ENCODE measurements at regions not wholly inside any gene's neighbourhood (a gene's known extent, or its start where the extent isn't known, plus 50 kb on each side); places are given as distances from the start of the nearest gene placed in this dataset.

DNA sequence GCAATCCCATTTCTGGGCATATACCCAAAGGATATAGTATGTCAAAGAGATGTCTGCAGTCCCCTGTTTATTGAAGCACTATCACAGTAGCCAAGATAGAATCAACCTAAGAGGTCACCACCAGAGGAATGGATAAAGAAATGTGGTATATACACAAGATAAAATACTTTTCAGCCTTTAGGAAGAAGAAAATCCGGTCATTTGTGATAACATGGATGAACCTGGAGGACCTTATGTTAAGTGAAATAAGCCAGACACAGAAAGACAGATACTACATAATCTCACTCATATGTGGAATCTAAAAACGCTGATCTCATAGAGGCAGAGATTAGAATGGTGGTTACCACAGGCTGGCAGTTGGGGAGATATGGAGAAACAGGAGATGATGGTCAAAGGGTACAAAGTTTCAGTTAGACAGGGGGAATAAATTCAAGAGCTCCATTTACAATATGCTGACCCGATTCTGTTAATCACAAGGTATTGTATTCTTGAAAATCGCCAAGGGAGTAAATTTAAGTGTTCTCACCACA is 195.8 kb downstream of the MTHFS start:
- TF ChIP-seq POLR2AphosphoS5 (IDR thresholded peaks at IDR 0.05; ENCODE audit: borderline replicate concordance, low read depth, low read length) (no peak), EZH2 (IDR thresholded peaks at IDR 0.05) (no peak)

Data from SK-N-MC (cell line).